ENCODE measurements at regions not wholly inside any gene's neighbourhood (a gene's known extent, or its start where the extent isn't known, plus 50 kb on each side); places are given as distances from the start of the nearest gene placed in this dataset.

DNA sequence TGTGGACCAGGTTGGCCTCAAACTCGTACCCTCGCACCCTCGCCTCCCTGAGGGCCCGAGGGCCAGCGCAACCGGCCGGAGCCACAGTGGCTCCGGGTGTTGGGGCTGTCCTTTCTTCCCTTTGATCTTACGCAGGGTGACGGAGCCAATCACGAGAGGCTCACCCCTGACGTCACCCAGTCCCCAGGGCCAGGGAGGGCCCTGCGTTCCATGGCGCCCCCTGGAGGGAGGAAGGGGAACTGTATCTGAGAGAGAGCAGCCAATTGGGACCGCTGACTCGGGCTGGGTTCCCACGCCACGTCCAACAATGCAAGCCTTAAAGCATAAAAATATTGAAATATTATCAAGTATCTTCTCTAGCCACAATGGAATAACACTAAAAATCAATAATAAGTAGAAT is 432.8 kb upstream of the LRRTM4 start:
- Histone ChIP-seq H2AFZ (no peak overlapping the region), H3K36me3 (ENCODE audit: low read depth) (no peaks in the 10 kb centered on the region), H3K9me2 (ENCODE audit: insufficient read depth) (no peaks in the 10 kb centered on the region), H4K20me1 (ENCODE audit: insufficient read depth) (no peaks in the 10 kb centered on the region), H3K79me2 (ENCODE audit: low read depth) (no peaks in the 10 kb centered on the region), H3K27ac (no peak overlapping the region), H3K27me3 (ENCODE audit: insufficient read depth, low read depth) (no peaks in the 10 kb centered on the region), H3K4me3 (no peak overlapping the region), H3K4me2 (no peak overlapping the region), H3K4me1 (replicated peaks; ENCODE audit: insufficient read depth) (no peaks in the 10 kb centered on the region), H3F3A (ENCODE audit: insufficient read depth, low read depth) (no peaks in the 10 kb centered on the region), H3K9me3 (ENCODE audit: insufficient read depth, low read depth) (no peaks in the 10 kb centered on the region)
- BruUV-seq (replicated peaks) = no TSS peak
- ChIA-PET POLR2A (ENCODE audit: unreplicated experiment) (no interaction called here), CTCF (no interaction called here)
- intact Hi-C loops (cut with micrococcal nuclease; ENCODE audit: unreplicated experiment) = no loop called here
- DNase-seq = no peak
- no peak for TF ChIP-seq EZH2 (IDR thresholded peaks at IDR 0.05; ENCODE audit: low read depth)
- TF ChIP-seq, protein P1, sequence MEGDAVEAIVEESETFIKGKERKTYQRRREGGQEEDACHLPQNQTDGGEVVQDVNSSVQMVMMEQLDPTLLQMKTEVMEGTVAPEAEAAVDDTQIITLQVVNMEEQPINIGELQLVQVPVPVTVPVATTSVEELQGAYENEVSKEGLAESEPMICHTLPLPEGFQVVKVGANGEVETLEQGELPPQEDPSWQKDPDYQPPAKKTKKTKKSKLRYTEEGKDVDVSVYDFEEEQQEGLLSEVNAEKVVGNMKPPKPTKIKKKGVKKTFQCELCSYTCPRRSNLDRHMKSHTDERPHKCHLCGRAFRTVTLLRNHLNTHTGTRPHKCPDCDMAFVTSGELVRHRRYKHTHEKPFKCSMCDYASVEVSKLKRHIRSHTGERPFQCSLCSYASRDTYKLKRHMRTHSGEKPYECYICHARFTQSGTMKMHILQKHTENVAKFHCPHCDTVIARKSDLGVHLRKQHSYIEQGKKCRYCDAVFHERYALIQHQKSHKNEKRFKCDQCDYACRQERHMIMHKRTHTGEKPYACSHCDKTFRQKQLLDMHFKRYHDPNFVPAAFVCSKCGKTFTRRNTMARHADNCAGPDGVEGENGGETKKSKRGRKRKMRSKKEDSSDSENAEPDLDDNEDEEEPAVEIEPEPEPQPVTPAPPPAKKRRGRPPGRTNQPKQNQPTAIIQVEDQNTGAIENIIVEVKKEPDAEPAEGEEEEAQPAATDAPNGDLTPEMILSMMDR (conservative IDR thresholded peaks at IDR 0.05) = peak; percentile 44

DNA sequence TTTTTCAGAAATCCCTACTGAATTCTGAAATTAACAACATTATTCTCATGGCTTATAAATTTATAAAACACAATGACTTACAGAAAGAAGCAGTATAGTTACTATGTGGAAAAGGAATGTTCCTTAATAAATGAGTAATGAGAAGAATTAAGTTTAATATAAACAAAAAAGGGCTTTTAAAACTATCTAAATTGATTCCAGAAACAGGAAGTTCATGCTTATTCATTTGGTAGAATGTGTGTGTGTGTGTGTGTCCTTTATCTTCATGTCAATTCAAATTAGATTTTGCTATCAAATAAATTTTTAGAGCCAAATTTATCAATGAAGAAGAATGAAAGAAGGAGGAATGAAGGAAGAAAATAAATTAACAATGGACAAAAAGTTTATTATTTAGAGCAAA is 440.8 kb upstream of the LRRTM4 start:
- Histone ChIP-seq H3K27me3 (ENCODE audit: insufficient read depth, low read depth) (no peaks in the 10 kb centered on the region), H3K27ac (no peak overlapping the region), H3K9me2 (ENCODE audit: insufficient read depth) (no peaks in the 10 kb centered on the region), H3K4me1 (replicated peaks; ENCODE audit: insufficient read depth) (no peaks in the 10 kb centered on the region), H3F3A (ENCODE audit: insufficient read depth, low read depth) (no peaks in the 10 kb centered on the region), H3K4me2 (no peak overlapping the region), H4K20me1 (ENCODE audit: insufficient read depth) (no peaks in the 10 kb centered on the region), H2AFZ (no peak overlapping the region), H3K79me2 (ENCODE audit: low read depth) (no peaks in the 10 kb centered on the region), H3K36me3 (ENCODE audit: low read depth) (no peaks in the 10 kb centered on the region), H3K4me3 (no peak overlapping the region), H3K9me3 (ENCODE audit: insufficient read depth, low read depth) (no peaks in the 10 kb centered on the region)
- intact Hi-C loops (cut with micrococcal nuclease; ENCODE audit: unreplicated experiment) = no loop called here
- POLR2A ChIA-PET (ENCODE audit: unreplicated experiment) = no interaction called here
- DNase-seq = no peak
- TF ChIP-seq EZH2 (IDR thresholded peaks at IDR 0.05; ENCODE audit: low read depth) = no peak
- CTCF ChIA-PET = no interaction called here
- no TSS peak for BruUV-seq (replicated peaks)

DNA sequence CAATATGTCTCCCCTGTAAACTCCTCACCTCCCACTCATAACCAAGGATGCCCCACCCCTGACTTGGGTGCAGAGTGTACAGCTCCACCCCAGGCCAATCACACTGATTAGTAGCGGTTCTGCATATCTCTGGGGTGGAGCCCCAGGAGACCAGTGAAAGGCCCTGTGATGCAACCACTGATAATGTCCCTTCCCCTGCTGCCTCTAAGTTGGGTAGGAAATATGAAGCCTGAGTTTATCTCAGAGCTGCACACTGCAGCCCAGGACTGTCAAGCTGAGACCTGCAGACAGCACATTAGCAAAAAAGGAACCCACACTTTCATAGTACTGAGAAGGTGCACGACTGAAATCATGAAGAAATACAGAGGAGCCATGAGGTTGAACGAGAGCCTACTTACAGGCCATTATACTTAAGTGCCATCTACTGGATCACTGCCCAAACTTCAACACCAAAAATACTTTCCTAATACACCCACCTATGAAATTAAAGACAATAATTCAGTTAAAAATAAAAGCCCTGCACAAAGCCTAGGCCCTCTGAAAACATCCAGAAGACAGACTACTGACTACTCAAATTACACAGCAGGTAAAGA is 455.4 kb upstream of the LRRTM4 start:
- H4K20me1 ChIP-seq (ENCODE audit: insufficient read depth) = no peaks in the 10 kb centered on the region
- no peak for DNase-seq
- H3K9me2 ChIP-seq (ENCODE audit: insufficient read depth) = no peaks in the 10 kb centered on the region
- H3F3A ChIP-seq (ENCODE audit: insufficient read depth, low read depth) = no peaks in the 10 kb centered on the region
- no peak overlapping the region for H3K4me3 ChIP-seq
- no peaks in the 10 kb centered on the region for H3K36me3 ChIP-seq (ENCODE audit: low read depth)
- intact Hi-C loops (cut with micrococcal nuclease; ENCODE audit: unreplicated experiment) = no loop called here
- BruUV-seq (replicated peaks) = no TSS peak
- no peaks in the 10 kb centered on the region for H3K79me2 ChIP-seq (ENCODE audit: low read depth)
- ChIA-PET CTCF (interaction anchor here (0.7 kb wide), 1 partner anchor 1024 kb away, joined by 3 read pairs; no protein-coding TSS in a partner anchor), POLR2A (ENCODE audit: unreplicated experiment) (no interaction called here)
- no peaks in the 10 kb centered on the region for H3K9me3 ChIP-seq (ENCODE audit: insufficient read depth, low read depth)
- no peak overlapping the region for H3K27ac ChIP-seq
- no peaks in the 10 kb centered on the region for H3K27me3 ChIP-seq (ENCODE audit: insufficient read depth, low read depth)
- H3K4me1 ChIP-seq (replicated peaks; ENCODE audit: insufficient read depth) = no peaks in the 10 kb centered on the region
- H3K4me2 ChIP-seq = no peak overlapping the region
- TF ChIP-seq, protein P1 (conservative IDR thresholded peaks at IDR 0.05) = no peak
- TF ChIP-seq EZH2 (IDR thresholded peaks at IDR 0.05; ENCODE audit: low read depth) = no peak
- no peak overlapping the region for H2AFZ ChIP-seq

DNA sequence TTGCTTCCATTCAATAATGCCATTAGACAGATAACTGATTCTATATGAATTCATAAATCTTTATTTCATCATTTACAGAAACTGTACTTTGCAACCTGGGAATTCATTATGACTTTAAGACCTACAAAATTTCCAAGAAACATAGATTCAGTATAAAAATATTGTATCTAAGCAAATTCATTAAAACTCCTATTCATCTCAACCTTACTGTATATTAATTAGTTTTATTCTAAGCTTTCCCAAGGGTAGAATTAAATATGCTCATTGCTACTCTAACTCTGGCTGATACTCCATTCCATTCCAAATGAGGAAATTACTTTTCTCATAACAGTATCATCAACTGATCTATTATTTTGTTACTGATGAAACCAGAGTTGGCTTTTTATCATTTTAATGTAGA is 473.0 kb upstream of the LRRTM4 start:
- Histone ChIP-seq H4K20me1 (ENCODE audit: insufficient read depth) (no peaks in the 10 kb centered on the region; the same call in 1 of the 2 replicates), H2AFZ (no peak overlapping the region), H3K36me3 (ENCODE audit: low read depth) (no peaks in the 10 kb centered on the region), H3F3A (ENCODE audit: insufficient read depth, low read depth) (no peaks in the 10 kb centered on the region), H3K4me1 (replicated peaks; ENCODE audit: insufficient read depth) (no peaks in the 10 kb centered on the region), H3K4me3 (no peak overlapping the region), H3K27ac (no peak overlapping the region), H3K9me3 (ENCODE audit: insufficient read depth, low read depth) (no peaks in the 10 kb centered on the region), H3K79me2 (ENCODE audit: low read depth) (no peaks in the 10 kb centered on the region), H3K27me3 (ENCODE audit: insufficient read depth, low read depth) (no peaks in the 10 kb centered on the region), H3K4me2 (no peak overlapping the region), H3K9me2 (ENCODE audit: insufficient read depth) (no peaks in the 10 kb centered on the region)
- TF ChIP-seq, protein P1 (conservative IDR thresholded peaks at IDR 0.05) = no peak
- no peak for TF ChIP-seq EZH2 (IDR thresholded peaks at IDR 0.05; ENCODE audit: low read depth)
- BruUV-seq (replicated peaks) = no TSS peak
- intact Hi-C loops (cut with micrococcal nuclease; ENCODE audit: unreplicated experiment) = no loop called here
- no peak for DNase-seq
- ChIA-PET CTCF (no interaction called here), POLR2A (ENCODE audit: unreplicated experiment) (no interaction called here)

All from PC-9 (cell line).